Suprapubic skin (tissue), 4 donors: ENCODE measurements at regions not wholly inside any gene's neighbourhood (a gene's known extent, or its start where the extent isn't known, plus 50 kb on each side); places are given as distances from the start of the nearest gene placed in this dataset.

Experiments used
- DNase-seq, 2 donors: peaks; one replicate each; pipeline ENCODE4 v3.0.0-alpha.2; 2019; ENCODE audit warnings: low spot score in 2 of 2
- H3K27ac ChIP-seq: fragments of 200-600 bp; sonication (generic); one replicate; pipeline ENCODE4 v1.5.1; 2019
- H3K27me3 ChIP-seq: fragments of 200-600 bp; sonication (generic); one replicate; pipeline ENCODE4 v1.5.1; 2019
- H3K36me3 ChIP-seq: fragments of 200-600 bp; sonication (generic); one replicate; pipeline ENCODE4 v1.5.1; 2019
- H3K4me1 ChIP-seq: fragments of 200-600 bp; sonication (generic); one replicate; pipeline ENCODE4 v1.5.1; 2019
- H3K4me3 ChIP-seq: fragments of 200-600 bp; sonication (generic); one replicate; pipeline ENCODE4 v1.5.1; 2019; ENCODE audit warnings: mild to moderate bottlenecking
- H3K9me3 ChIP-seq: fragments of 200-600 bp; sonication (generic); one replicate; pipeline ENCODE4 v1.5.1; 2019
- CTCF ChIP-seq, 2 donors: fragments of 200-600 bp in 1 of 2; fragments of 450-650 bp in 1 of 2; sonication (generic) in 1 of 2; IDR thresholded peaks; one replicate each; pipeline ENCODE4 v1.5.1; 2016 to 2019; ENCODE audit warnings: antibody characterized with exemption in 2 of 2, mild to moderate bottlenecking in 1 of 2, moderate library complexity in 1 of 2
- EP300 ChIP-seq: sonication (generic); formaldehyde crosslinking; IDR thresholded peaks from one replicate; pipeline ENCODE4 v1.6.1; 2017; ENCODE audit warnings: antibody characterized with exemption
- POLR2A ChIP-seq, 2 donors: fragments of 450-650 bp; IDR thresholded peaks; one replicate each; pipeline ENCODE4 v1.6.1; 2017; ENCODE audit warnings: antibody characterized with exemption in 2 of 2, mild to moderate bottlenecking in 2 of 2, moderate library complexity in 2 of 2
- POLR2AphosphoS5 ChIP-seq, 3 donors: sonication (generic); formaldehyde crosslinking; IDR thresholded peaks; one replicate each; pipeline ENCODE4 v1.6.1; 2017; ENCODE audit warnings: antibody characterized with exemption in 3 of 3
- WGBS: methylation state at CpG from one replicate; pipeline ENCODE4 v1.1.5; 2018; 5-methylcytosine and 5-hydroxymethylcytosine counted together

- Histone ChIP-seq H3K36me3 (no peaks in the 10 kb centered on the region), H3K4me3 (no peak overlapping the region), H3K4me1 (no peaks in the 10 kb centered on the region), H3K27ac (no peak overlapping the region), H3K27me3 (no peaks in the 10 kb centered on the region), H3K9me3 (no peaks in the 10 kb centered on the region)
- 2% methylated on average over 3 of the region's 3 CpGs for WGBS
- TF ChIP-seq EP300 (no peak), CTCF (IDR thresholded peaks at IDR 0.05) (peak; percentile 51 to 76)
- no peak for DNase-seq
Measured at GRCh38 chr9:26326563-26326962, 566.0 kb downstream of the CAAP1 start.

DNA sequence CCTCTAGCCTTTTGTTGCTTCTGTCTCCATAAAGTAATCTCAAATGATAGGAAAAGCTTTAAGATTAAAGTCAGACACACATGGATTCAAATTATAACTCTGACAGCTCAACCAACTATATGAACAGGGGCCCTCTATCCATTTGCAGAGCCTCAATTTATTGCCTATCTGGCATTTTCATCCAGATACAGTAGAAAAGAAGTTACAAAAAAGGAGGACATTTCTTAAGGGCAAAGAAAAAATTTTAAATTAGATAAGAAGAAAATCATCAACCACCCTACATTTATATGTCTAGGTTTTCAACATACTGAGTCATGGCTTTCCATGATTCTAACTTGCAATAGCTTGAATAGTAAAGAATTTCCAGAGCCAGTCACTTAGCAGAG lies 567.2 kb downstream of the CAAP1 start:
- Histone ChIP-seq H3K36me3 (no peaks in the 10 kb centered on the region), H3K9me3 (no peaks in the 10 kb centered on the region), H3K27ac (no peak overlapping the region), H3K27me3 (no peaks in the 10 kb centered on the region), H3K4me3 (no peak overlapping the region), H3K4me1 (no peaks in the 10 kb centered on the region)
- no peak for DNase-seq
- TF ChIP-seq POLR2A (IDR thresholded peaks at IDR 0.05): no peak
- no peak for TF ChIP-seq POLR2AphosphoS5 (IDR thresholded peaks at IDR 0.05)
- TF ChIP-seq CTCF (IDR thresholded peaks at IDR 0.05): no peak
- no peak for TF ChIP-seq EP300

DNA sequence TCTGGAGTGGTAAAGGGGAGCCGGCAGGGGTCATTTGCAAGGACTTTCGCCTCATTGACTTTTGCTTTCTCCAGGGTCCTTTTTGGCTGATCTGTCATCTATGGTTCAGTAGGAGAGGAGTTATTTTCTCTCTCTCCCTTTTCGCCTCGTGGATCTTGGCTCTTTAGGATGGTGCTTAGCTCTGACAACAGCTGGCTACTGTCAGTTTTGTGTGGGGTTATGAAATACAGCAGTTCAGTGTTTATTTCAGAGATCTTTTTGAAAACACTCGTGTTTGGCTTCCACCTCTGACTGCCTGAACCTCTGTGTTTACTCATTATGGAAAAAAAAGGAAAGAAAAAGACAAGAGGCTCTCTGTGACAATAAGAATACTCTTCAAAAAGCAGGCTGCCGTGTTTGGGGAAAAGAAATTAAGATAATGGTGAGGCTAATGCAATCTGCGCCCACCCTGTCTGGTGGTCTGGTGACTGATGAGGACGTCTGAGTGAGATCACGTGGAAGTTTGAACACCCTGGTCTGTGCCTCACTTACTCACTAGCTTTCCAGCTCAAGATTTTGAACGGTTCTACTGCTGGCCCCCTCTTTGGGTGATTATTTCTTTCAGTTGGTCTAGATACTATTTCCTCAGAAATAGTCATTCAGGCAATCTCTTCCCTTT lies 567.7 kb downstream of the CAAP1 start:
- H3K27ac ChIP-seq: no peak overlapping the region
- H3K9me3 ChIP-seq: no peaks in the 10 kb centered on the region
- 45% methylated on average over 10 of the region's 10 CpGs for WGBS
- no peak for TF ChIP-seq POLR2A (IDR thresholded peaks at IDR 0.05)
- TF ChIP-seq EP300: no peak
- H3K4me1 ChIP-seq: no peaks in the 10 kb centered on the region
- H3K4me3 ChIP-seq: no peak overlapping the region
- no peaks in the 10 kb centered on the region for H3K36me3 ChIP-seq
- DNase-seq: no peak
- no peaks in the 10 kb centered on the region for H3K27me3 ChIP-seq

- WGBS: 85% methylated on average over 3 of the region's 3 CpGs
- no peak for DNase-seq
- Histone ChIP-seq H3K4me1 (no peaks in the 10 kb centered on the region), H3K27ac (no peak overlapping the region), H3K27me3 (peaks cover 3% of the 10 kb centered on the region), H3K9me3 (no peaks in the 10 kb centered on the region), H3K4me3 (no peak overlapping the region), H3K36me3 (no peaks in the 10 kb centered on the region)
- TF ChIP-seq CTCF (IDR thresholded peaks at IDR 0.05) (no peak), POLR2AphosphoS5 (IDR thresholded peaks at IDR 0.05) (no peak), POLR2A (IDR thresholded peaks at IDR 0.05) (no peak), EP300 (no peak)
Measured at GRCh38 chr9:26321935-26322334, 570.7 kb downstream of the CAAP1 start.

DNA sequence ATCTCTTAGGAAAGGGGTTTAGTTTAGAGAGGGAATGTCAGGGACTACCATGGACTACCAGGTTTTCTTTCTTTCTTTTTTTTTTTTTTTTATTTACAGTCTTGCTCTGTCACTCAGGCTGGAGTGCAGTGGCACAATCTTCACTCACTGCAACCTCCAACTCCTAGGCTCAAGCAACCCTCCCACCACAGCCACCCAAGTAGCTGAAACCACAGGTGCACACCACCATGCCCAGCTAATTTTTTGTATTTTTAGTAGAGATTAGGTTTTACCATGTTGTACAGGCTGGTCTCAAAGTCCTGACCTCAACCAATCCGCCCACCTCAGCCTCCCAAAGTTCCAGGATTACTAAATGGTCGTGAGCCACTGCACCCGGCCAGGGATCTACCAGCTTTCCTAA lies 572.7 kb downstream of the CAAP1 start:
- Histone ChIP-seq H3K36me3 (no peaks in the 10 kb centered on the region), H3K27ac (no peak overlapping the region), H3K4me3 (no peak overlapping the region), H3K4me1 (no peaks in the 10 kb centered on the region), H3K27me3 (peaks cover 3% of the 10 kb centered on the region), H3K9me3 (no peaks in the 10 kb centered on the region)
- DNase-seq: no peak
- WGBS: 89% methylated on average over 3 of the region's 3 CpGs
- no peak for TF ChIP-seq POLR2A (IDR thresholded peaks at IDR 0.05)
- TF ChIP-seq POLR2AphosphoS5 (IDR thresholded peaks at IDR 0.05): no peak
- TF ChIP-seq EP300: no peak
- no peak for TF ChIP-seq CTCF (IDR thresholded peaks at IDR 0.05)

DNA sequence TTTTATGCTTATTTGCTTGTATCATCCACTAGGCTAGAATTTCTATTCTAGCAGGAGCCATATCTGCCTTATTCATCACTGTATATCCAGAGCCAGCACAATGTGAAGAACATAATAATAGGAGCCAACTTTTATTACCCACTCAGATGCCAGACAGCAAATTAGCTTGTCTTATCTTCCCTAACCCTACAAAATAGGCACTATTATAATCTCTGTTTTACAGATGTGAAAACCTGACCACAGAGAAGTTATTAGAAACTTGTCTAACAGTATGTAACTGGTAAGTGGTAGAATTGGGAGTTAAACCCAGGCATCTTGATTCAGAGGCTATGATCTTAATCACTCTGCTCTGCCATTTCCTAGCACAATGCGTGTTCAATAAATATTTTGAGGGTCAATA lies 579.5 kb downstream of the CAAP1 start:
- Histone ChIP-seq H3K36me3 (no peaks in the 10 kb centered on the region), H3K4me3 (no peak overlapping the region), H3K27ac (no peak overlapping the region), H3K9me3 (no peaks in the 10 kb centered on the region), H3K27me3 (peaks cover 3% of the 10 kb centered on the region), H3K4me1 (no peaks in the 10 kb centered on the region)
- DNase-seq: no peak
- no peak for TF ChIP-seq CTCF (IDR thresholded peaks at IDR 0.05)
- 89% methylated on average over 1 of the region's 1 CpG for WGBS
